Nephron progenitor cell (in vitro differentiated cells): ENCODE measurements at regions not wholly inside any gene's neighbourhood (a gene's known extent, or its start where the extent isn't known, plus 50 kb on each side); places are given as distances from the start of the nearest gene placed in this dataset.

Source experiments
- DNase-seq: peaks from one replicate; pipeline ENCODE4 v3.0.0; 2021
- H3K27ac Mint-ChIP-seq: 2 replicates; pipeline ENCODE4 v1.8.0; 2021; ENCODE audit warnings: mild to moderate bottlenecking, moderate library complexity, mixed read lengths
- H3K27me3 Mint-ChIP-seq: 2 replicates; pipeline ENCODE4 v1.8.0; 2021; ENCODE audit warnings: mild to moderate bottlenecking, low read depth, mixed read lengths; ENCODE audit not compliant: poor library complexity
- H3K36me3 Mint-ChIP-seq: 2 replicates; pipeline ENCODE4 v1.8.0; 2021; ENCODE audit warnings: low read depth, mixed read lengths
- H3K4me1 Mint-ChIP-seq: 2 replicates; pipeline ENCODE4 v1.8.0; 2021; ENCODE audit warnings: mixed read lengths
- H3K4me3 Mint-ChIP-seq: 2 replicates; pipeline ENCODE4 v1.8.0; 2021; ENCODE audit warnings: mild to moderate bottlenecking, moderate library complexity, mixed read lengths
- H3K9me3 Mint-ChIP-seq: 2 replicates; pipeline ENCODE4 v1.8.0; 2021; ENCODE audit warnings: mild to moderate bottlenecking, moderate library complexity, mixed read lengths
- TF ChIP-seq, protein P1 (sequence below): fragments of 200-600 bp; sonication (generic); IDR thresholded peaks from 2 replicates; pipeline ENCODE4 v1.5.0; 2021; ENCODE audit warnings: antibody characterized with exemption

DNA sequence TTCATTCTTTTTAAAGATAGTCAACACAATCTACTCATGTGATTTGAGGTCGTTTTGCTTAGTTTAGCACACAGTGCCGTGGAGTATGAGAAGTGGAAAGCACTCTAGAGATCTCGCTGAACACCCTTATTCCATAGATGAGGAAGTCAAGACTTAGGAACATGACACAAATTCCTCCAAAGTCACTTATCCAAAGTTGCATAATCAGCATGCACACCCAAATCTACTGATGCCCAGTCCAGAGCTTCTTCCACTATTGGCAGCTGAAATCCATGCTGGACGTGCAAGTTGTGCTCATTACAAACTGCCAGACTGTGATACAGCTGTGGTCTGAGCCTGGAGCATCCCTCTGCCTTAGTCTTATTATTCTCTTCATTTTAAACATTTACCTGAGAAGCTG is 83.5 kb upstream of the ZNF280D start:
- Mint-ChIP-seq H3K36me3 (no peaks in the 10 kb centered on the region), H3K27me3 (peaks cover 6% of the 10 kb centered on the region), H3K4me3 (no peak overlapping the region), H3K4me1 (peaks cover 43% of the 10 kb centered on the region), H3K27ac (no peak overlapping the region), H3K9me3 (no peaks in the 10 kb centered on the region)
- TF ChIP-seq, protein P1, sequence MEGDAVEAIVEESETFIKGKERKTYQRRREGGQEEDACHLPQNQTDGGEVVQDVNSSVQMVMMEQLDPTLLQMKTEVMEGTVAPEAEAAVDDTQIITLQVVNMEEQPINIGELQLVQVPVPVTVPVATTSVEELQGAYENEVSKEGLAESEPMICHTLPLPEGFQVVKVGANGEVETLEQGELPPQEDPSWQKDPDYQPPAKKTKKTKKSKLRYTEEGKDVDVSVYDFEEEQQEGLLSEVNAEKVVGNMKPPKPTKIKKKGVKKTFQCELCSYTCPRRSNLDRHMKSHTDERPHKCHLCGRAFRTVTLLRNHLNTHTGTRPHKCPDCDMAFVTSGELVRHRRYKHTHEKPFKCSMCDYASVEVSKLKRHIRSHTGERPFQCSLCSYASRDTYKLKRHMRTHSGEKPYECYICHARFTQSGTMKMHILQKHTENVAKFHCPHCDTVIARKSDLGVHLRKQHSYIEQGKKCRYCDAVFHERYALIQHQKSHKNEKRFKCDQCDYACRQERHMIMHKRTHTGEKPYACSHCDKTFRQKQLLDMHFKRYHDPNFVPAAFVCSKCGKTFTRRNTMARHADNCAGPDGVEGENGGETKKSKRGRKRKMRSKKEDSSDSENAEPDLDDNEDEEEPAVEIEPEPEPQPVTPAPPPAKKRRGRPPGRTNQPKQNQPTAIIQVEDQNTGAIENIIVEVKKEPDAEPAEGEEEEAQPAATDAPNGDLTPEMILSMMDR = no peak
- no peak for DNase-seq

DNA sequence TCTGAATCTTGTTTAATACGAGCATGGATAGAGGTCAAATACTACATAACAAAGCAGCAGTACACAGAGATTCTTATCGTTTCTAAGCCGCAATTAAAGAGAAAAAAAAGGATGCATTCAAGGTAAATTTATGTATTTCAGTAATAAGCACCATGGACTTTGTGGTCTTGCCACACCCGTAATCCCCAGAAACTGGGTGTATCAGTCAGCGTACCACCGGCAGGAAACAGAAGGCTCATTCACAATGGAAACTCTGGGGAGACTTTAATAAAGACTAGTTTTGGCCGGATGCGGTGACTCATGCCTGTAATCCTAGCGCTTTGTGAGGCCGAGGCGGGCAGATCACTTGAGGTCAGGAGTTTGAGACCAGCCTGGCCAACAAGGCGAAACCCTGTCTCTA is 81.9 kb upstream of the ZNF280D start:
- Mint-ChIP-seq H3K27me3 (peaks cover 6% of the 10 kb centered on the region), H3K27ac (no peak overlapping the region), H3K4me3 (no peak overlapping the region), H3K9me3 (peaks cover 6% of the 10 kb centered on the region), H3K36me3 (peaks cover under 1% of the 10 kb centered on the region), H3K4me1 (peaks cover 28% of the 10 kb centered on the region)
- no peak for DNase-seq
- TF ChIP-seq, protein P1 = no peak

DNA sequence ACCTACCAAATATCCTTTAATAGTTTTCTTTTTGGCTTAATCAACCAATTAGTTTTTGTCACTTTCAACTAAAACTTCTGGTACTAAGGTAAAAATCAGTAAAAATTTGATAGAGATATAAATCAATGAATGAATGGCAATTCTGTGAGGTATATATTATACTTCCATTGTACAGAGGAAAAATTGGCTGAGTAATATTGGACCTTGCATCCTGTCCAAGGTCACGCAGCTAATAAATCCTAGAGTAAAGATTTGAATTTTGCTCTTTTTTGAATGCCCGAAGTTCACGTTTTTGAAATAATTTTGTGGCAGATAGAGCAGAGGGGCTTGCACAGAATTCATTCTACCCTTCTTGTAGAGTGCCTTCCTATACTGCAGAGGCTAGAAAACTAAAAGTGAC is 81.1 kb upstream of the ZNF280D start:
- H3K4me3 Mint-ChIP-seq = no peak overlapping the region
- TF ChIP-seq, protein P1 = no peak
- peaks cover 5% of the 10 kb centered on the region for H3K27me3 Mint-ChIP-seq

DNA sequence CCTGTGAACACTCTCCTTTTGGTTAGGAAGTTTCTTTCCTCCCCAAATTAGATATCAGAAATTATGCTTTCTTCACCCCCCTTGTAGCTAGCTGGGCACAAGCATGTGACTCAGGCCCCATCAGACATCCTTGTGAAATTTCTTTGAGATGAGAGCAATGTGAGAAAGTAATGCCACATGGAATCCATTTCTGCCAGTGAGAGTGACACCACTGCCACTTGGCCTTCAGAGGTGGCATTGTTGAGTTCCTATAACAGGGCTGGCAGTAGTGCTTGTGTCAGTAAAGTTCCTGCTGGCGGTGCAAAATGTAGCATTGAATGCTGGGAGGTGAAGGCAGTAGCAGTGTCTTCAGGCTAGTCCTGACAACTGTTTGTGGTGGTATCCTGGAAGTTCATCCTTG is 80.7 kb upstream of the ZNF280D start:
- H3K4me1 Mint-ChIP-seq = peaks cover 26% of the 10 kb centered on the region
- H3K27me3 Mint-ChIP-seq = peaks cover 3% of the 10 kb centered on the region
- peaks cover 7% of the 10 kb centered on the region for H3K36me3 Mint-ChIP-seq
- no peak overlapping the region for H3K4me3 Mint-ChIP-seq
- no peak overlapping the region for H3K27ac Mint-ChIP-seq
- peaks cover 9% of the 10 kb centered on the region for H3K9me3 Mint-ChIP-seq
- no peak for DNase-seq
- TF ChIP-seq, protein P1 = no peak

More for the DNA sequence above, 81.1 kb upstream of the ZNF280D start:
- no peak for DNase-seq
- Mint-ChIP-seq H3K9me3 (peaks cover 6% of the 10 kb centered on the region), H3K27ac (no peak overlapping the region), H3K36me3 (peaks cover 4% of the 10 kb centered on the region), H3K4me1 (peaks cover 26% of the 10 kb centered on the region)

DNA sequence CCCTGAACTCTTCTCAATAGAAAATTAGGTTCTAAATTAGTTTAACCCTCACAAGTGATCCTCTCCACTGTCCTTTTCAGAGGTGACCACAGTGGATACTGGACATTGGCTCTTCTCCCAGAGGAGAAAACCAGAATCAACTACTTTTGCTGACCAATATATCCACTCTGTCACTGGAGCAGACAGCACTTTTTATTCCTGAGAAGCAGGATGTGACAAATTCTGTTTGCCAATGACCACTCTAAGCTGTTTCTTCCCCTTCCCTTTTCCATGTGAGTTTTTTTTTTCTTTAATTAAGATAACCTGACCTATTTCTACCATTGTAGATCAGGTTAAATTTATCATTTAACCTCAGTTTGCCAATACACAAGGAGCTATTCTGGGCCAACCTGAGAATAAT is 79.7 kb upstream of the ZNF280D start:
- Mint-ChIP-seq H3K27ac (no peak overlapping the region), H3K4me1 (peaks cover 24% of the 10 kb centered on the region), H3K27me3 (peaks cover under 1% of the 10 kb centered on the region), H3K4me3 (no peak overlapping the region), H3K9me3 (peaks cover 20% of the 10 kb centered on the region), H3K36me3 (peaks cover 13% of the 10 kb centered on the region)
- no peak for DNase-seq
- TF ChIP-seq, protein P1 = no peak

DNA sequence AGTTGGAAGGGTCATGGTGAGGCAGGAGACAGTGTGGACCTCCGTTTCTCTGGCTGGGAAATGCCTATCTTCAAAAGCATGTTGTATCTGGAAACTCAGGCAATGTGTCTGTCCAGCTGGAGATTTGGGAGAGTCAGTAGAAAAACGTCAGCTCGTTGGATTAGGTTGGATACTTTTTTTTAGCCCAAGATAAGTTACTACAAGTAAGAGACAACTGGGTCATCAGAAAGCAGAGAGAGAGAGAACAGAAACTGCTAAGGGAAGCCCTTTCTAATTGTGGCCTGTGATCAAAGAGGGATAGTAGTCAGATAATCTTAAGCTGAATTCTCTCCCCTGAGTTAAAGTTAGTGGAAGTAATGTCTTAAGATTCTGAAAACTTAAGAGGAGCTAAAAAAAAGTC is 78.9 kb upstream of the ZNF280D start:
- H3K4me3 Mint-ChIP-seq = no peak overlapping the region
- peak overlapping the region; percentile 56 for H3K27ac Mint-ChIP-seq

More for the DNA sequence above, 78.9 kb upstream of the ZNF280D start:
- Mint-ChIP-seq H3K4me1 (peaks cover 16% of the 10 kb centered on the region), H3K36me3 (peaks cover 17% of the 10 kb centered on the region), H3K27me3 (no peaks in the 10 kb centered on the region), H3K9me3 (peaks cover 25% of the 10 kb centered on the region)
- no peak for DNase-seq
- TF ChIP-seq, protein P1 = no peak
